Erythroblast (primary cell): ENCODE measurements at regions not wholly inside any gene's neighbourhood (a gene's known extent, or its start where the extent isn't known, plus 50 kb on each side); places are given as distances from the start of the nearest gene placed in this dataset.

Experiments used
- DNase-seq, 2 experiments: peaks; one replicate each; lab custom pipeline; 2025; lab: John Stamatoyannopoulos, UW
- GATA1 ChIP-seq: IDR thresholded peaks from 2 replicates; pipeline ENCODE4 v1.6.1; 2011; ENCODE audit warnings: low read depth, mild to moderate bottlenecking, control low read depth, low read length, moderate library complexity
- POLR2A ChIP-seq: IDR thresholded peaks from 2 replicates; pipeline ENCODE4 v1.6.1; 2011; ENCODE audit warnings: mild to moderate bottlenecking, low read length

DNA sequence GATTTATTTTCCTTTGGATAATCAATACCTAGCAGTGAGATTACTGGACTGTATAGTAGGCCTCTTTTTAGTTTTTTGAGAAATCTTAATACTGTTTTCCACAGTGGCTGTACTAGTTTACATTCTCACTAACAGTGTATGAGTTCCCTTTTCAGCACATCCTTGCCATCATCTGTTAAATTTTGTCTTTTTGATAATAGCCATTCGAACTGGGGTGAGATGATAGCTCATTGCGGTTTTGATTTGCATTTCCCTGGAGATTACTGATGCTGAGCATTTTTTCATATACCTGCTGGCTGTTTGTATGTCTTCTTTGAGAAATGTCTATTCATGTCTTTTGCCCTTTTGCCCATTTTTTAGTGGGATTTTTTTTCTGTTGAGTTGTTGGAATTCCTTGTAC lies 210.8 kb downstream of the CGGBP1 start:
- no peak for DNase-seq
- TF ChIP-seq POLR2A (no peak), GATA1 (no peak)

DNA sequence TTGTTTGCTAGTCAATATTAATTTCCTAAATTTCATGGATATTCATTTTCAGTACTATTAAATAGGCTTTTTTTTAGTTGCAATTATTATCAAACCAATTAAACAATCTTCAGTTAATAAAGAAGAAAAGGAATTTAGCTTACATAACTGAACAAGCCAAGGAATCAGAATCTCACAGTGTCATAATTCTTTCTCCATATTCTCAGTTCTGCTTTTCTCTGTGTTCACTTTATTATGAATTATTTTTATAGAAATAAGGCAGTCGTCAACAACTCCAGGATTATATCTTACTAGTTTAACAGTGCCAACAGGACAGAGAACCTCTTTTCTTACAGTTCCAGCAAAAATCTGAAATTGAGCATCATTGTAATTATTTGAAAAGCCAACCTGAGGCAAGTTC lies 221.7 kb downstream of the CGGBP1 start:
- no peak for DNase-seq
- TF ChIP-seq POLR2A: no peak
- no peak for TF ChIP-seq GATA1

DNA sequence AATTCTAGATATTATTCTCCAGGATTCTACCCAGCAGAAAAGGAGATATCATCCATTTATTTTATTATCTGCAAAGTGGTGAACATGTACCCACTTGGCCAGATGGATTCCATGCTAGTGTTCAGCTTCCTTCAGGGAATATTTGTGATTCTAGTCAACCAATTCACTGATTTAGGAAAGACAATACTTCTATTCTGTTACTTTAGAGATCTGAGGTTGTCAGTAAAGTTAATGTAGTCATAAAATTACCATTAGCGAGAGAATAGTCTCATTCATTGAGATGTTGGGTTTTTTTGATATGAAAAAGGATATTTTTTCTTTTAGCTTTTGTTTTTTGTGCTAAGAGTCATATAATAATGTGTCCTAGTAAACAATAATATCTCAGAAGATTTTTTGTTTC lies 222.8 kb downstream of the CGGBP1 start:
- no peak for TF ChIP-seq POLR2A
- no peak for TF ChIP-seq GATA1
- no peak for DNase-seq

DNA sequence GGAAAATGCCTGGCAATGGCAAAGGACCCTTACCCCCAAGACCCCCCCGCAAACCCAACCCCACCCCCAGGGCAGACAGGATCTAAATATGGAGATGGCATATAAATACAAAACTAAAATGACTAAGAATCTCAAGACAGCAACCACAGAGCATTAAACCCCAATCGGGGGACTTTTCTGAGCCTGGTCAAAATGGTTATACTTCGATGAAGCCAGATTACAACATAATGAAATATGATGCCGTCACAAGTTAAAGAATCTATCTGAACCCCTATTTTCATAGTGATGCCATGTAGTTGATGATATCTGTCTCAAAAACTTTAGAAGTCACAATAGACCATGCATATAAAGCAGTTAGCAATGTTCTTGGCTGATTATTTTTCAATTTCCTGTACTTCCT lies 223.6 kb downstream of the CGGBP1 start:
- no peak for DNase-seq
- TF ChIP-seq GATA1 (no peak), POLR2A (no peak)

DNA sequence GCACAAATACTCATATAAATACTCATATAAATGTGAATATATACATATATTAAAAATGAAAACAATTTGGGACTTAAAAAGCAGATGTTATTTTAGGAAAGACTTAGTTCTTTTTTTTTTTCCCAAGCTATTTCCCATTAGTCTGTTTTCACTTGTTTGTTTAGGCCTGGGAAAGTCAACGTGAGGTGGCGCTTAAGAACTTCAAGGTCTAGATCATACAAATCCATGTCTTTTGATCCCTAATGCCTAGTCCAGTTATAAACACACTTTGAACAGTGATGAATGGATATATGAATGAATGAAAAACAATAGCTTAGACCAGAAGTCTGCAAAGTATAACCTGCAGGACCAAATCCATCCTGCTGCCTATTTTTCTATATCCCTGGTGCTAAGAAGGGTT lies 224.5 kb downstream of the CGGBP1 start:
- TF ChIP-seq GATA1 (no peak), POLR2A (no peak)

DNA sequence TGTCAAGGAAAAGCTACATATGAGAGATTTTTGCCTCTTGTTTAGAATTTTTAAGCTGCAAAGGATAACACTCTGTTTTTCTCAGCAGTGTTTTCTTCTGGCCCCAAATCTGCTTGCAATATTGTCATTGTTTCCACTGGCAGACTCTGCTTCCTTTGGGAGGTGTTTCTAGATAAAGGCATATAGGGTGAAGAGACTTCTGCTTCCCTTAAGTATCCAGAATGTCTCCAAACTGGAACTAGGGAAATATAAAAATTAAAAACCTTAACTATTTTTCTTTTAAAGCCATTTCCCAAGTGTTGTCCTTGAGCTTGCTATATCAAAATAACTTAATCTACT lies 225.8 kb downstream of the CGGBP1 start:
- DNase-seq: no peak
- TF ChIP-seq POLR2A: no peak
- no peak for TF ChIP-seq GATA1

More for the DNA sequence above, 224.5 kb downstream of the CGGBP1 start:
- DNase-seq: no peak

DNA sequence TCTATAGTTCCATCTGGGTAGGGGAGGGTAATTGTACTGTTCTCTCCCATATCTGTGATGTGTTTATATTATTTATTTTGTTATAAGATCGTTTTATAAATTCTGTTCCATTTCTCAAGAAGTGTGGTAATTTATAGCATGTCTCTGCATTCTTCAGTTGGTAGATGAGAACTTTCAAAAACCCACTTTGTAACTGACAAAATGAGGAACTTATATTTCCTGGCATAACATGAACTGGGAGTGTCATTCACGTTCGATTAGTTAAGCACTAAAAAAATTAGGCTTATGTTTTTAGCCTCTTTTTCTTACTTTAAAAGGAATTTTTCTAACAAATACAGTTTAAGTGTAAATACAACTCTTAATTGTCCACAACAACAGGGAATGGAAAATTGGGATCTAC lies 230.8 kb downstream of the CGGBP1 start:
- no peak for DNase-seq
- TF ChIP-seq GATA1: no peak
- no peak for TF ChIP-seq POLR2A

DNA sequence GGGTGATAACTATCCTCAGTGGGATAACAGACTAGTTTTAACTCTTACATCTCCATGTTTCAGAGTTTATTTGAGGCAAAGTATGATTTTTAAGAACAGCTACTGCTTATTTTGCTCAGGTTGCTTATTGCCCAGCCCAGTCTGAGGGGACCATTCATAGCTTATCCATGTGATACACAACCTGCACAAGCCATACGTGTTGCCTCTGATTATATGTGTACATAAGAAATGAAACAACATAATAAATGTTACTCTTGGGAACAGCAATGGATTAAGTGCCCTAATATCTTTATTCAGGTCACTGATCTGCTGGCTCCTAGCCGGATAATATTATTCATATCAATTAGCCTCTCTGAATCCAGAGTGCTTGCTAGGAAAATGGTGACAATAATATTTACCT lies 236.2 kb downstream of the CGGBP1 start:
- DNase-seq: no peak
- TF ChIP-seq POLR2A: no peak
- TF ChIP-seq GATA1: no peak

DNA sequence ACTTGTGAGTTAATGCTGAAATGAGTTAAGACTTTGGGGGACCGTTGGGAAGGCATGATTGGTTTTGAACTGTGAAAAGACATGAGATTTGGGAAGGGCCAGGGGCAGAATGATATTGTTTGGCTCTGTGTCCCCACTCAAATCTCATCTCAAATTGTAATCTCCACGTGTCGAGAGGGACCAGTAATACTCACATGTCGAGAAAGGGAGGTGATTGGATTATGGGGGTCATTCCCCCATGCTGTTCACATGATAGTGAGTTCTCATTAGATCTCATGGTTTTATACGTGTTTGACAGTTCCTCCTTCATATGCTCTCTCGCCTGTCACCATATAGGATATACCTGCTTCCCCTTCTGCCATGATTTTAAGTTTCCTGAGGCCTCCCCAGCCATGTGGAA lies 245.3 kb downstream of the CGGBP1 start:
- peak in 1 of 2 experiments; percentile 2 for DNase-seq

DNA sequence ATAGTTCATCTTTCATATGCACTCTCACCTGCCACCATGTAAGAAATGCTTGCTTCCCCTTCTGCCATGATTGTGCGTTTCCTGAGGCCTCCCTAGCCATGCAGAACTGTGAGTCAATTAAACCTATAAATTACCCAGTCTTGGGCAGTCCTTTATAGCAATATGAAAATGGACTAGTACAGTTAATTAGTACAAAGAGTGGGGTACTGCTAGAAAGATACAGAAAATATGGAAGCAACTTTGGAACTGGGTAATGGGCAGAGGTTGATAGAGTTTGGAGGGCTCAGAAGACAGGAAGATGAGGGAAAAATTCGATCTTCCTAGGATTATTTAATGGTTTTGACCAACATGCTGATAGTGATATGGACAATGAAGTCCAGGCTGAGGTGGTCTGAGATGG lies 246.9 kb downstream of the CGGBP1 start:
- no peak for DNase-seq
- TF ChIP-seq GATA1 (no peak), POLR2A (no peak)

DNA sequence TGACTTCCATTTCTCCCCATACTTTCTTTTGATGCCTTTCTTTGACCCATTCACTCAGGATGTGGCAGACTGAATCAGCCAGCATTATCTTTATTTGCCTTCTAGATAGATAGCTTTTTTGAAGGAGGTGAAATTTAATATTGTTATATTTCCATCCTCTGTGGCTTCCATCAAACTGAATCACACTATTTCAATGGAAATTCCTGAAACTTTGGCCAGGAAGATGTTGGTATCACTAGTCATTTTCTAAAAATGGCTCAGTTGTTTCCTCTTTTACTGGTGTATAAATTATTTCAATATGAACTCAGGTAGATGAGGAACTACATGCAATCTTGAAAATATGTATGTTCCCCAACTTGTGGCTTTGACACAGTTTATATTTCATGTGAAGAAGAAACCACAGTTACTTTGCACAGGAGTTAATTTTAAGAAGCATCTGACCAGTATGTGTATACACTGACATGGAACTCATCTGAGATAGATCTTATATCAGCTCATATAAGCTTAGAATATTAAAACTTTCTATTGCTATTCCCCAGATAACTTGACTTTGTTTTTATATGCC lies 248.3 kb downstream of the CGGBP1 start:
- TF ChIP-seq POLR2A: no peak
- no peak for TF ChIP-seq GATA1
- DNase-seq: no peak

DNA sequence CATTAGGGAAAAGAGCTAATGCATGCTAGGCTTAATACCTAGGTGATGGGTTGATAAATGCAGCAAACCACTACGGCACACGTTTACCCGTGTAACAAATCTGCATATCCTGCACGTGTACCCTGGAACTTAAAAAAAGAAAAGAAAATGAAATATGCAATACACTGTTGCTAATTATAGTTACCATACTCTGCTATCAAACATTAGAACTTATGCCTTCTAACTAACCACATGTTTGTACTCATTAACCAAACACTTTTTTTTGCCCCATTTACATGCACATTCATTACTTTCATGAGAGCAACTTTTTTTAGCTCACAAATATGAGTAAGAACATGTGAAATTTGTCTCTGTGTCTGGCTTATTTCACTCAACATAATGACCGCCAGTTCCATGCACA lies 253.1 kb downstream of the CGGBP1 start:
- DNase-seq: no peak
- TF ChIP-seq GATA1 (no peak), POLR2A (no peak)

DNA sequence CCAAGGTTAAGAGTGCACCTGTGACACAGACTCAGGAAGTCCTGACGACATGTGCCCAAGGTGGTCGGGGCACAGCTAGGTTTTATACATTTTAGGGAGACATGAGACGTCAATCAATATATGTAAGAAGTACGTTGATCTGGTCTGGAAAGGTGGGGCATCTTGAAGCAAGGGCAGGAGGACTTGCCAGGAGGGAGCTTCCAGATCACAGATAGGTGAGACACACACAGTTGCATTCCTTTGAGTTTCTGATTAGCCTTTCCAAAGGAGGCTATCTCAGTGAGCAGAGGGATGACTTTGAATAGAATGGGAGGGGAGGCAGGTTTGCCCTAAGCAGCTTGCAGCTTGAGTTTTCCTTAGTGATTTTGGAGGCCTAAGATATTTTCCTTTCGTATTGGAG lies 257.4 kb downstream of the CGGBP1 start:
- DNase-seq: peak; percentile 24 to 56
- TF ChIP-seq POLR2A (no peak), GATA1 (no peak)

DNA sequence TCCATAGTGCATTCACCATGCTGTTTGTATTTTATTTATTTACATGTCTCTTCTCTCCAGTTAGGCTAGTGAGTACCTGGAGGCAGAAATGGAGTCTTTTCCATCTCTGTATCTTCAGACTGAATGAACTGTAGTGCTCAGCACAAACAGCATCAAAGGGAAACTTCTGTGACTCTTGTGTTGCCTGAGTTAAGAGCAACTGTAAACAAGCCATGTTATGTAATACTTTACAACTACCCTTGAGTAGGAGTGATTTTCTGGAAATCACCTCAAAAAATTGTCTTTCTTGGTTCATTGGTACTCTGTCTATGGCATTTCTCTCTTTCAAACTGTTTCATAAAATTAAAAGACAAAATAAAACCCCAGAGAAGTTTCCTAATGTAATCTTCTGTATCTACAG lies 258.3 kb downstream of the CGGBP1 start:
- TF ChIP-seq GATA1: no peak
- no peak for TF ChIP-seq POLR2A
- DNase-seq: no peak

DNA sequence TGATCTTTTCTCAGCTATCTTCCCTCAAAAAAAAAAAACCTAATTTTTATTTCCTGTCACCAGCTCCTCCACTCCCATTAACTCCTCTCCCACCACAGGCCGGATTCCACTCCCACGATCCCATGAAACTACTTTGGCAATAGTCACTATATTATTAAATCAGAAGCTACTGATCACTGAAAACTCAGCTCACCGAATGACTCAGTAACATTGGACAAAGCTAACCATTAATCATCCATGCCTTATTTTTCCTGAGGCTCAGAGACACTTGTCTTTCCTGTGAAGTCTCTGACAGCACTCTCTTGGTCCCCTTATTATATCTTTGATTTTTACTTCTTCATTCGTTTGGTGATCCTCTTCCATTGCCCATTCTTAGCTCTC lies 260.2 kb downstream of the CGGBP1 start:
- TF ChIP-seq POLR2A (no peak), GATA1 (no peak)
- DNase-seq: no peak
